ENCODE measurements at regions not wholly inside any gene's neighbourhood (a gene's known extent, or its start where the extent isn't known, plus 50 kb on each side); places are given as distances from the start of the nearest gene placed in this dataset.

- no peak overlapping the region for H4K12ac ChIP-seq (ENCODE audit: low read depth, low read length)
- no peak overlapping the region for H4K8ac ChIP-seq (ENCODE audit: low read depth, low read length)
- H3K9ac ChIP-seq (ENCODE audit: low read length): no peak overlapping the region
- no peak overlapping the region for H2BK5ac ChIP-seq (ENCODE audit: low read depth, low read length, poor library complexity)
- H3K79me1 ChIP-seq (ENCODE audit: low read length): no peaks in the 10 kb centered on the region
- H3K4me1 ChIP-seq (ENCODE audit: control insufficient read depth in 1 of 2, insufficient read depth in 2 of 2, low read length in 2 of 2): no peaks in the 10 kb centered on the region
- no peak overlapping the region for H3K18ac ChIP-seq (ENCODE audit: low read length)
- no CpG with 5 or more reads among the region's 1 CpG for WGBS (ENCODE audit: extremely low coverage, insufficient coverage, insufficient read length)
- no peak overlapping the region for H3K23ac ChIP-seq (ENCODE audit: low read length)
- H3K9me3 ChIP-seq (ENCODE audit: insufficient read depth, low read depth, low read length): peaks cover 2% of the 10 kb centered on the region
- no peak overlapping the region for H2BK12ac ChIP-seq (ENCODE audit: low read length)
- H3K4me2 ChIP-seq (ENCODE audit: low read length): no peak overlapping the region
- no peak overlapping the region for H3K27ac ChIP-seq (ENCODE audit: low read depth, low read length)
- no peak for DNase-seq
- H2AK5ac ChIP-seq (ENCODE audit: low read length): no peak overlapping the region
- H2AFZ ChIP-seq (ENCODE audit: insufficient read depth, low read length, poor library complexity): no peak overlapping the region
- H2BK120ac ChIP-seq (ENCODE audit: insufficient read depth, low read length, poor library complexity): no peak overlapping the region
- H3K79me2 ChIP-seq (ENCODE audit: control insufficient read depth, insufficient read depth, low read length, poor library complexity): no peaks in the 10 kb centered on the region
- H3K36me3 ChIP-seq (ENCODE audit: control insufficient read depth in 1 of 2, insufficient read depth in 2 of 2, low read length in 2 of 2): no peaks in the 10 kb centered on the region
- H3K27me3 ChIP-seq (ENCODE audit: insufficient read depth, low read length): no peaks in the 10 kb centered on the region
- no peak overlapping the region for H3K4me3 ChIP-seq (ENCODE audit: low read depth, low read length)
- no peak overlapping the region for H3K4ac ChIP-seq (ENCODE audit: low read depth, low read length)
- H3K14ac ChIP-seq (ENCODE audit: low read length): no peak overlapping the region
- no peak overlapping the region for H4K91ac ChIP-seq (ENCODE audit: low read depth, low read length)
Observed at GRCh38 chr1:222167896-222168295, 380.0 kb downstream of the HHIPL2 start.

- no peak overlapping the region for H3K18ac ChIP-seq (ENCODE audit: low read length)
- H3K23ac ChIP-seq (ENCODE audit: low read length): no peak overlapping the region
- H2AK5ac ChIP-seq (ENCODE audit: low read length): no peak overlapping the region
- no peaks in the 10 kb centered on the region for H3K27me3 ChIP-seq (ENCODE audit: insufficient read depth, low read length)
- H3K9me3 ChIP-seq (ENCODE audit: insufficient read depth, low read depth, low read length): peaks cover 2% of the 10 kb centered on the region
- no peak overlapping the region for H4K12ac ChIP-seq (ENCODE audit: low read depth, low read length)
- no peak overlapping the region for H4K91ac ChIP-seq (ENCODE audit: low read depth, low read length)
- H4K8ac ChIP-seq (ENCODE audit: low read depth, low read length): no peak overlapping the region
- no peaks in the 10 kb centered on the region for H3K4me1 ChIP-seq (ENCODE audit: control insufficient read depth in 1 of 2, insufficient read depth in 2 of 2, low read length in 2 of 2)
- H3K9ac ChIP-seq (ENCODE audit: low read length): no peak overlapping the region
- H3K79me1 ChIP-seq (ENCODE audit: low read length): no peaks in the 10 kb centered on the region
- H2BK5ac ChIP-seq (ENCODE audit: low read depth, low read length, poor library complexity): no peak overlapping the region
- H3K4me2 ChIP-seq (ENCODE audit: low read length): no peak overlapping the region
- no peaks in the 10 kb centered on the region for H3K36me3 ChIP-seq (ENCODE audit: control insufficient read depth in 1 of 2, insufficient read depth in 2 of 2, low read length in 2 of 2)
- no peak overlapping the region for H3K4ac ChIP-seq (ENCODE audit: low read depth, low read length)
- H3K14ac ChIP-seq (ENCODE audit: low read length): no peak overlapping the region
- H3K79me2 ChIP-seq (ENCODE audit: control insufficient read depth, insufficient read depth, low read length, poor library complexity): no peaks in the 10 kb centered on the region
- no peak overlapping the region for H2BK12ac ChIP-seq (ENCODE audit: low read length)
- H3K4me3 ChIP-seq (ENCODE audit: low read depth, low read length): no peak overlapping the region
- no peak overlapping the region for H3K27ac ChIP-seq (ENCODE audit: low read depth, low read length)
- H2BK120ac ChIP-seq (ENCODE audit: insufficient read depth, low read length, poor library complexity): no peak overlapping the region
- H2AFZ ChIP-seq (ENCODE audit: insufficient read depth, low read length, poor library complexity): no peak overlapping the region
- DNase-seq: peak; percentile 31 to 68
- no CpG with 5 or more reads among the region's 3 CpGs for WGBS (ENCODE audit: extremely low coverage, insufficient coverage, insufficient read length)
Observed at GRCh38 chr1:222167111-222167510, 380.8 kb downstream of the HHIPL2 start.

- Histone ChIP-seq H3K9me3 (ENCODE audit: insufficient read depth, low read depth, low read length) (peaks cover 2% of the 10 kb centered on the region), H3K79me2 (ENCODE audit: control insufficient read depth, insufficient read depth, low read length, poor library complexity) (no peaks in the 10 kb centered on the region)
- no CpG with 5 or more reads among the region's 3 CpGs for WGBS (ENCODE audit: extremely low coverage, insufficient coverage, insufficient read length)
Observed at GRCh38 chr1:222165629-222166028, 382.3 kb downstream of the HHIPL2 start.

GRCh38 chr1:222163895-222164294, 384.0 kb downstream of the HHIPL2 start:
- no peaks in the 10 kb centered on the region for H3K79me2 ChIP-seq (ENCODE audit: control insufficient read depth, insufficient read depth, low read length, poor library complexity)
- H4K12ac ChIP-seq (ENCODE audit: low read depth, low read length): no peak overlapping the region
- peaks cover 2% of the 10 kb centered on the region for H3K9me3 ChIP-seq (ENCODE audit: insufficient read depth, low read depth, low read length)
- no peak overlapping the region for H2BK12ac ChIP-seq (ENCODE audit: low read length)
- H3K4me1 ChIP-seq (ENCODE audit: control insufficient read depth in 1 of 2, insufficient read depth in 2 of 2, low read length in 2 of 2): no peaks in the 10 kb centered on the region
- H4K8ac ChIP-seq (ENCODE audit: low read depth, low read length): no peak overlapping the region
- H2BK5ac ChIP-seq (ENCODE audit: low read depth, low read length, poor library complexity): no peak overlapping the region
- no peaks in the 10 kb centered on the region for H3K36me3 ChIP-seq (ENCODE audit: control insufficient read depth in 1 of 2, insufficient read depth in 2 of 2, low read length in 2 of 2)
- H3K18ac ChIP-seq (ENCODE audit: low read length): no peak overlapping the region
- WGBS (ENCODE audit: extremely low coverage, insufficient coverage, insufficient read length): no CpG with 5 or more reads among the region's 2 CpGs
- no peak overlapping the region for H3K14ac ChIP-seq (ENCODE audit: low read length)
- no peak overlapping the region for H4K91ac ChIP-seq (ENCODE audit: low read depth, low read length)
- no peak overlapping the region for H3K23ac ChIP-seq (ENCODE audit: low read length)
- H3K27me3 ChIP-seq (ENCODE audit: insufficient read depth, low read length): no peaks in the 10 kb centered on the region
- no peaks in the 10 kb centered on the region for H3K79me1 ChIP-seq (ENCODE audit: low read length)
- H2BK120ac ChIP-seq (ENCODE audit: insufficient read depth, low read length, poor library complexity): no peak overlapping the region
- H2AK5ac ChIP-seq (ENCODE audit: low read length): no peak overlapping the region
- no peak overlapping the region for H3K4ac ChIP-seq (ENCODE audit: low read depth, low read length)
- H3K9ac ChIP-seq (ENCODE audit: low read length): no peak overlapping the region
- no peak overlapping the region for H2AFZ ChIP-seq (ENCODE audit: insufficient read depth, low read length, poor library complexity)
- no peak overlapping the region for H3K4me2 ChIP-seq (ENCODE audit: low read length)
- H3K27ac ChIP-seq (ENCODE audit: low read depth, low read length): no peak overlapping the region
- no peak for DNase-seq
- H3K4me3 ChIP-seq (ENCODE audit: low read depth, low read length): no peak overlapping the region

More at GRCh38 chr1:222165629-222166028, 382.3 kb downstream of the HHIPL2 start:
- Histone ChIP-seq H2AK5ac (ENCODE audit: low read length) (no peak overlapping the region), H3K4me1 (ENCODE audit: control insufficient read depth in 1 of 2, insufficient read depth in 2 of 2, low read length in 2 of 2) (no peaks in the 10 kb centered on the region), H3K4me3 (ENCODE audit: low read depth, low read length) (no peak overlapping the region), H4K91ac (ENCODE audit: low read depth, low read length) (no peak overlapping the region), H2AFZ (ENCODE audit: insufficient read depth, low read length, poor library complexity) (no peak overlapping the region), H4K12ac (ENCODE audit: low read depth, low read length) (no peak overlapping the region), H2BK12ac (ENCODE audit: low read length) (no peak overlapping the region), H3K23ac (ENCODE audit: low read length) (no peak overlapping the region), H3K27ac (ENCODE audit: low read depth, low read length) (no peak overlapping the region), H3K36me3 (ENCODE audit: control insufficient read depth in 1 of 2, insufficient read depth in 2 of 2, low read length in 2 of 2) (no peaks in the 10 kb centered on the region), H3K9ac (ENCODE audit: low read length) (no peak overlapping the region), H3K18ac (ENCODE audit: low read length) (no peak overlapping the region), H3K4ac (ENCODE audit: low read depth, low read length) (no peak overlapping the region), H4K8ac (ENCODE audit: low read depth, low read length) (no peak overlapping the region), H3K27me3 (ENCODE audit: insufficient read depth, low read length) (no peaks in the 10 kb centered on the region), H3K79me1 (ENCODE audit: low read length) (no peaks in the 10 kb centered on the region), H2BK5ac (ENCODE audit: low read depth, low read length, poor library complexity) (no peak overlapping the region), H2BK120ac (ENCODE audit: insufficient read depth, low read length, poor library complexity) (no peak overlapping the region), H3K4me2 (ENCODE audit: low read length) (no peak overlapping the region), H3K14ac (ENCODE audit: low read length) (no peak overlapping the region)
- DNase-seq: no peak
